Heart left ventricle (tissue), 13 donors: ENCODE measurements at regions not wholly inside any gene's neighbourhood (a gene's known extent, or its start where the extent isn't known, plus 50 kb on each side); places are given as distances from the start of the nearest gene placed in this dataset.

ENCODE experiments used
- CTCF ChIP-seq, 12 donors: fragments of 200-600 bp; sonication (generic) in 4 of 12; IDR thresholded peaks; one replicate each; pipeline versions ENCODE4 v1.5.0 to v1.8.0; 2018 to 2022; ENCODE audit warnings: antibody characterized with exemption in 12 of 12, mild to moderate bottlenecking in 5 of 12
- POLR2A ChIP-seq, 2 donors: fragments of 450-650 bp; IDR thresholded peaks; one replicate each; pipeline ENCODE4 v1.6.1; 2017; ENCODE audit warnings: antibody characterized with exemption in 2 of 2, mild to moderate bottlenecking in 2 of 2, moderate library complexity in 2 of 2
- donor health status: ischemic (EF 13 %, LVEDD 7.1; RV severe dilation, severe dysfunction).
- donor health status: DM: no; HTN: yes; CAD: no.
- donor health status: DM: no; HTN: no; CAD: no.
- donor health status: ischemic (EF 25% LVEDD 6.9; RV normal size, moderate dysfunction).
- donor health status: ischemic (EF 25% LVEDD 5.7; RV mildly dilated, moderate dysfunction).
- donor health status: ischemic (EF 35%, LVEDD 5.7; RV mildly dilated, moderate dysfunction).
- donor health status: nonischemic (EF 11% LVEDD 7.7; RV severe dilation, severe dysfunction).
- donor health status: DM: yes; HTN: yes; CAD: no.
- donor health status: PGD.
- donor health status: ischemic (EF 29% LVEDD 5.4; RV normal size, mild dysfunction).
- donor health status: nonischemic (EF 23%, LVEDD 6.1; RV moderate dilation, normal function).

- TF ChIP-seq POLR2A (IDR thresholded peaks at IDR 0.05): no peak
- TF ChIP-seq CTCF (IDR thresholded peaks at IDR 0.05): no peak
Observed at GRCh38 chr5:73288803-73289720, 116.1 kb downstream of the TMEM174 start.
